Activated CD4-positive, CD25-positive, alpha-beta regulatory T cell treated with anti-CD3 and anti-CD28 coated beads, Interleukin-2, amount 50 U/mL, for 16 hours (primary cell): ENCODE measurements at regions not wholly inside any gene's neighbourhood (a gene's known extent, or its start where the extent isn't known, plus 50 kb on each side); places are given as distances from the start of the nearest gene placed in this dataset.
"Not testable (repeated sequence)": the region's sequence is repeated elsewhere in the genome, so short reads cannot be mapped to it uniquely, and the experiment has no call there.

ENCODE experiments used
- DNase-seq: peaks from one replicate; pipeline ENCODE4 v3.0.0-alpha.2; 2020; ENCODE audit warnings: low read depth, low spot score

GRCh38 chr2:234802071-234802844, 149.6 kb upstream of the SH3BP4 start:
- no peak for DNase-seq

GRCh38 chr2:234797566-234798250, 154.1 kb upstream of the SH3BP4 start:
- DNase-seq, result no peak

- DNase-seq, result no peak
Observed at GRCh38 chr2:234796045-234796591, 155.7 kb upstream of the SH3BP4 start.

- DNase-seq, result no peak
Observed at GRCh38 chr2:234795272-234795920, 156.4 kb upstream of the SH3BP4 start.

- no peak for DNase-seq
Observed at GRCh38 chr2:234794866-234795265, 157.0 kb upstream of the SH3BP4 start.

GRCh38 chr2:234793212-234793785, 158.5 kb upstream of the SH3BP4 start:
- no peak for DNase-seq

GRCh38 chr2:234792621-234793022, 159.2 kb upstream of the SH3BP4 start:
- no peak for DNase-seq

- not testable (repeated sequence) for DNase-seq
Observed at GRCh38 chr2:234792096-234792495, 159.7 kb upstream of the SH3BP4 start.

GRCh38 chr2:234790380-234790779, 161.4 kb upstream of the SH3BP4 start:
- DNase-seq, result no peak

GRCh38 chr2:234789556-234790325, 162.1 kb upstream of the SH3BP4 start:
- no peak for DNase-seq

- DNase-seq, result no peak
Observed at GRCh38 chr2:234788841-234789240, 163.0 kb upstream of the SH3BP4 start.

GRCh38 chr2:234788381-234788780, 163.4 kb upstream of the SH3BP4 start:
- DNase-seq, result no peak

- no peak for DNase-seq
Observed at GRCh38 chr2:234787114-234787513, 164.7 kb upstream of the SH3BP4 start.

- DNase-seq, result no peak
Observed at GRCh38 chr2:234773764-234774409, 177.9 kb upstream of the SH3BP4 start.

GRCh38 chr2:234773129-234773528, 178.7 kb upstream of the SH3BP4 start:
- no peak for DNase-seq

GRCh38 chr2:234772733-234773060, 179.1 kb upstream of the SH3BP4 start:
- no peak for DNase-seq

- no peak for DNase-seq
Observed at GRCh38 chr2:234771980-234772732, 179.7 kb upstream of the SH3BP4 start.

- DNase-seq, result no peak
Observed at GRCh38 chr2:234771176-234771575, 180.6 kb upstream of the SH3BP4 start.

- DNase-seq, result no peak
Observed at GRCh38 chr2:234770715-234771141, 181.1 kb upstream of the SH3BP4 start.

GRCh38 chr2:234770031-234770506, 181.7 kb upstream of the SH3BP4 start:
- DNase-seq, result no peak
